ENCODE measurements at regions not wholly inside any gene's neighbourhood (a gene's known extent, or its start where the extent isn't known, plus 50 kb on each side); places are given as distances from the start of the nearest gene placed in this dataset.

DNA sequence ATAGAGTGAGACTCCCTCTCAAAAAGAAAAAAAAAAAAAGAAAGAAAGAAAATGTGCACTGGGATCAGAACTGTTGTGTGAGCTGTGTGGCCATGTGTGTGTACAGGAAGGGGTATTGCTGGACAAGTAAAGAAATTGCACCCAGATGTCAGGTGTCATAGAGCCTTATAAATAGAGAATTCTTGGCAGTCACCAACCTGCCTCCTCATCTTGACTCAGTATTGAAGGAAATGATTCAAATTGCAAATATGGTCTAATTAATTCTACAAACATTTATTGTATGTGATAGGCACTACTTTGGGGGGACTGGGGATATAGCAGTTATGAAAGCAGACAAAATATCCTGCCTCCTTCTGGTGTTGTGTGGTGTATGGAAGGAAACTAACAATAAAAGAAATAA, 243.8 kb upstream of the TTC14 start (continued):
- TF ChIP-seq, protein P1, sequence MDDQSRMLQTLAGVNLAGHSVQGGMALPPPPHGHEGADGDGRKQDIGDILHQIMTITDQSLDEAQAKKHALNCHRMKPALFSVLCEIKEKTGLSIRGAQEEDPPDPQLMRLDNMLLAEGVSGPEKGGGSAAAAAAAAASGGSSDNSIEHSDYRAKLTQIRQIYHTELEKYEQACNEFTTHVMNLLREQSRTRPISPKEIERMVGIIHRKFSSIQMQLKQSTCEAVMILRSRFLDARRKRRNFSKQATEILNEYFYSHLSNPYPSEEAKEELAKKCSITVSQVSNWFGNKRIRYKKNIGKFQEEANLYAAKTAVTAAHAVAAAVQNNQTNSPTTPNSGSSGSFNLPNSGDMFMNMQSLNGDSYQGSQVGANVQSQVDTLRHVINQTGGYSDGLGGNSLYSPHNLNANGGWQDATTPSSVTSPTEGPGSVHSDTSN (IDR thresholded peaks at IDR 0.05; ENCODE audit: insufficient replicate concordance, low read depth, low read length): no peak
- no peak for TF ChIP-seq NR2F1 (conservative IDR thresholded peaks at IDR 0.05)

DNA sequence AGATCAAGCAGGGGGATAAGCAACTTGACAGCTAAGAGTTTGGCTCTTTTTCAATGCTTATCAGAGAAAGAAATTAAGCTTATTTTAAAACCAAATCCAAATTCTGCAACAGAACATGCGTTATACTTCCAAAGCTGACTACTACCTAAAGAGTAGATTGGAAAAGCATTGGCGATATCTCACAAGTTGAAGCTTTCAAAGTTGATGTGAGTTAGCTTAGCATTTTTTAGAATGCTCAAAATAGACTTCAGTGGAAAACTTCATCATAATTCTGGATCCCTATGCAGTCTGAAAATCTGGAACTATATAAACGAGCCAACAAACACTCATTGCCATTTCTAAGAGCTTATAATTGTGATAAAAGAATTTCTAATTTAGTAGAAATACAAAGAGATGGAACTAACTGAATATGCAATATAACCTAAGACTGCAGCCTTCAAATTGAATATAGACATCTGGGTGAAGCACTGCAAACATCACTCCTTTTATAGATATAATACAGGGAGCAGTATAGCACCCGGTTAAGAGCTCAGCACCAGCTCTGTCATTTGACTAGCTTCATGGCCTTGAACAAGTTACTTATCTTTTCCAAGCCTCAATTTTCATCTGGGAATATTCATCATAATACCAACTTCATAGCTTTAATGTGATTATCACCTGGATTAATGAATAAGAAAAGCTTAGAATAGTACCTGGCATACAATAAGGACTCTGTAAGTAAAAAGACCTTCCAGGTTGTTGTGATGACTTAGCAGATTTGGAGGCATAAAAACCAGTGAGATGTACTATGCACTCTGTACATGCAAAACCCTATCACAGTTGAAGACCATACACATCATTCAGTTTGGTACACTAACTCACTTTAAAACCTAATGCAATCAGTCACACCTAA, 242.7 kb upstream of the TTC14 start:
- Histone ChIP-seq H3K4me1 (ENCODE audit: control insufficient read depth, insufficient read depth, low read length) (no peaks in the 10 kb centered on the region), H3K4me3 (no peak overlapping the region), H4K20me1 (ENCODE audit: control insufficient read depth, insufficient read depth) (no peaks in the 10 kb centered on the region), H3K4me2 (ENCODE audit: control insufficient read depth, insufficient read depth) (no peak overlapping the region), H2AFZ (ENCODE audit: control insufficient read depth, low read depth, low read length) (no peak overlapping the region), H3K27me3 (replicated peaks in 1 of 2; ENCODE audit: control insufficient read depth in 2 of 2, insufficient read depth in 2 of 2, low read length in 1 of 2) (no peaks in the 10 kb centered on the region), H3K27ac (ENCODE audit: control insufficient read depth, insufficient read depth) (no peak overlapping the region), H3K9me3 (replicated peaks; ENCODE audit: control insufficient read depth, insufficient read depth, low read length) (no peaks in the 10 kb centered on the region), H3K36me3 (ENCODE audit: control insufficient read depth in 2 of 2, insufficient read depth in 2 of 2, low read length in 1 of 2) (no peaks in the 10 kb centered on the region), H3K79me2 (ENCODE audit: control insufficient read depth, insufficient read depth, low read length) (no peaks in the 10 kb centered on the region), H3K9ac (ENCODE audit: control insufficient read depth, insufficient read depth, low read length) (no peak overlapping the region)
- no peak for ATAC-seq
- in situ Hi-C loops (cut with MboI): no loop called here
- no peak for FAIRE-seq
- intact Hi-C loops (cut with micrococcal nuclease; ENCODE audit: unreplicated experiment): no loop called here
- CTCF ChIA-PET: interaction anchor here (1.0 to 1.1 kb wide), 3 partner anchors 54 to 507 kb away, joined by 3 read pairs; no protein-coding TSS in a partner anchor
- RAD21 ChIA-PET (ENCODE audit: unreplicated experiment): interaction anchor here (0.9 to 1.3 kb wide), 3 partner anchors 39 to 430 kb away, joined by 3 to 4 read pairs (median 3); no protein-coding TSS in a partner anchor
- DNase-seq (ENCODE audit: low read depth, low spot score): no peak
- BruUV-seq (replicated peaks): no TSS peak
- SMC1A ChIA-PET (ENCODE audit: uncharacterized antibody, unreplicated experiment): interaction anchor here (0.7 to 2.2 kb wide), 14 partner anchors 8 to 475 kb away, joined by 3 to 9 read pairs (median 3); no protein-coding TSS in a partner anchor
- POLR2A ChIA-PET: no interaction called here
- TF ChIP-seq NFYB (IDR thresholded peaks at IDR 0.05; ENCODE audit: insufficient read depth, low read depth, low read length): no peak
- no peak for TF ChIP-seq TBL1XR1 (IDR thresholded peaks at IDR 0.05; ENCODE audit: low read depth, low read length)
- no peak for TF ChIP-seq MTA3 (IDR thresholded peaks at IDR 0.05; ENCODE audit: borderline replicate concordance, low read length)
- no peak for TF ChIP-seq RB1 (IDR thresholded peaks at IDR 0.05; ENCODE audit: borderline replicate concordance)
- TF ChIP-seq, protein P2, sequence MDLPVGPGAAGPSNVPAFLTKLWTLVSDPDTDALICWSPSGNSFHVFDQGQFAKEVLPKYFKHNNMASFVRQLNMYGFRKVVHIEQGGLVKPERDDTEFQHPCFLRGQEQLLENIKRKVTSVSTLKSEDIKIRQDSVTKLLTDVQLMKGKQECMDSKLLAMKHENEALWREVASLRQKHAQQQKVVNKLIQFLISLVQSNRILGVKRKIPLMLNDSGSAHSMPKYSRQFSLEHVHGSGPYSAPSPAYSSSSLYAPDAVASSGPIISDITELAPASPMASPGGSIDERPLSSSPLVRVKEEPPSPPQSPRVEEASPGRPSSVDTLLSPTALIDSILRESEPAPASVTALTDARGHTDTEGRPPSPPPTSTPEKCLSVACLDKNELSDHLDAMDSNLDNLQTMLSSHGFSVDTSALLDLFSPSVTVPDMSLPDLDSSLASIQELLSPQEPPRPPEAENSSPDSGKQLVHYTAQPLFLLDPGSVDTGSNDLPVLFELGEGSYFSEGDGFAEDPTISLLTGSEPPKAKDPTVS (IDR thresholded peaks at IDR 0.05; ENCODE audit: low read depth, low read length): no peak
- TF ChIP-seq TCF3 (IDR thresholded peaks at IDR 0.05; ENCODE audit: borderline replicate concordance, insufficient read depth, low read depth, low read length): no peak
- TF ChIP-seq ETV6 (conservative IDR thresholded peaks at IDR 0.05 in 1 of 2, IDR thresholded peaks at IDR 0.05 in 1 of 2; ENCODE audit: borderline replicate concordance in 1 of 2, low read depth in 1 of 2): no peak
- TF ChIP-seq, protein P3, sequence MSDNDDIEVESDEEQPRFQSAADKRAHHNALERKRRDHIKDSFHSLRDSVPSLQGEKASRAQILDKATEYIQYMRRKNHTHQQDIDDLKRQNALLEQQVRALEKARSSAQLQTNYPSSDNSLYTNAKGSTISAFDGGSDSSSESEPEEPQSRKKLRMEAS (IDR thresholded peaks at IDR 0.05; ENCODE audit: low read depth, low read length): no peak
- WGBS (ENCODE audit: insufficient coverage, insufficient replicate concordance, low lambda C conversion rate, missing lambda C conversion rate): 44% methylated on average over 4 of the region's 4 CpGs

Data from GM12878 (cell line).